Keratinocyte (primary cell): ENCODE measurements at regions not wholly inside any gene's neighbourhood (a gene's known extent, or its start where the extent isn't known, plus 50 kb on each side); places are given as distances from the start of the nearest gene placed in this dataset.

ENCODE experiments used
- EZH2 ChIP-seq: IDR thresholded peaks from one replicate; pipeline ENCODE4 v1.6.1; 2012; ENCODE audit warnings: inconsistent platforms, mild to moderate bottlenecking, low read length, moderate library complexity
- TF ChIP-seq, protein P1 (sequence below), 3 experiments: IDR thresholded peaks in 1 of 3; conservative IDR thresholded peaks in 1 of 3; optimal IDR thresholded peaks in 1 of 3; 2 replicates in 2 of 3; 3 replicates in 1 of 3; pipeline versions ENCODE3 to v1.5.1; 2011; ENCODE audit warnings: low read length in 3 of 3, mild to moderate bottlenecking in 3 of 3, moderate library complexity in 2 of 3, control low read depth in 1 of 3, inconsistent platforms in 1 of 3; ENCODE audit not compliant: insufficient read depth in 2 of 3; ENCODE audit errors: extremely low read depth in 1 of 3

DNA sequence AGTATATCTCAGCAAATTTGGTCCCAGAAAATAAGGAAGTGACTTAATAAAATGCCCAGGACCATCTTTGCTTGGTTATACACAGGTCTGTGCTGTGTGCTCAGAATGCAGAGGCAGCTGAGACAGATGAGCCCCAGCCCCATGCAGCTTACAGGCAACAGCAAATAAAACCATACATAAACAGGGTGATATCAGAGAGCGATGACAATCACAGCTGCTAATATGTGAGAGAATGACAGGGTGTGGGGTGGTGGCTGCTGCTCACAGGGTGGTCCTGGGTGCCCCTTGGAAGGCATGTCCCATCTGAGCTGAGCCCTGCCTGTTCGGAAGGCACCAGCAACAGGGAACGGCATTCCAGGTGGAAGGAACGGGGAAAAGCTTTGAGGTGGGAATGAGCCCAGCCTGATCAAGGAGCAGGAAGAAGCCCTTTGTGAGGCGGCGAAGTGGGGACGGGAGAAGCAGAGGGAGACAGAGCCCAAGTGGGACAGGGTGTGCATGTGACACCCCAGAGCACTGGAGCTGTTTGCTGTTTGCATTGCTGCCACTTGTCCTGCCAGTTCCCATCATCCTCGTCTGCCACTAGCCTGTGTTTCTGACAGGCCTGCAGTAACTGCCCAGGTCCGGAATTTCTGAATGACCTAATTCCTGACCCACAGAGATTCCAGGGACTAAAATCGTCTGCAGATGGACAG lies 150.5 kb downstream of the KATNIP start:
- TF ChIP-seq, protein P1, sequence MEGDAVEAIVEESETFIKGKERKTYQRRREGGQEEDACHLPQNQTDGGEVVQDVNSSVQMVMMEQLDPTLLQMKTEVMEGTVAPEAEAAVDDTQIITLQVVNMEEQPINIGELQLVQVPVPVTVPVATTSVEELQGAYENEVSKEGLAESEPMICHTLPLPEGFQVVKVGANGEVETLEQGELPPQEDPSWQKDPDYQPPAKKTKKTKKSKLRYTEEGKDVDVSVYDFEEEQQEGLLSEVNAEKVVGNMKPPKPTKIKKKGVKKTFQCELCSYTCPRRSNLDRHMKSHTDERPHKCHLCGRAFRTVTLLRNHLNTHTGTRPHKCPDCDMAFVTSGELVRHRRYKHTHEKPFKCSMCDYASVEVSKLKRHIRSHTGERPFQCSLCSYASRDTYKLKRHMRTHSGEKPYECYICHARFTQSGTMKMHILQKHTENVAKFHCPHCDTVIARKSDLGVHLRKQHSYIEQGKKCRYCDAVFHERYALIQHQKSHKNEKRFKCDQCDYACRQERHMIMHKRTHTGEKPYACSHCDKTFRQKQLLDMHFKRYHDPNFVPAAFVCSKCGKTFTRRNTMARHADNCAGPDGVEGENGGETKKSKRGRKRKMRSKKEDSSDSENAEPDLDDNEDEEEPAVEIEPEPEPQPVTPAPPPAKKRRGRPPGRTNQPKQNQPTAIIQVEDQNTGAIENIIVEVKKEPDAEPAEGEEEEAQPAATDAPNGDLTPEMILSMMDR (optimal IDR thresholded peaks at IDR 0.05 in 1 of 3, IDR thresholded peaks at IDR 0.05 in 1 of 3, conservative IDR thresholded peaks at IDR 0.05 in 1 of 3; ENCODE audit: extremely low read depth in 1 of 3, insufficient read depth in 2 of 3, low read length in 3 of 3) = no peak
- TF ChIP-seq EZH2 = no peak
